ENCODE measurements at regions not wholly inside any gene's neighbourhood (a gene's known extent, or its start where the extent isn't known, plus 50 kb on each side); places are given as distances from the start of the nearest gene placed in this dataset.

- DNase-seq (ENCODE audit: low spot score), result no peak
- TF ChIP-seq CTCF (IDR thresholded peaks at IDR 0.05; ENCODE audit: extremely low read depth, missing control alignments), result no peak
Measured at GRCh38 chr5:113652161-113652560, 138.7 kb downstream of the YTHDC2 start.

- no peak for TF ChIP-seq CTCF (IDR thresholded peaks at IDR 0.05; ENCODE audit: extremely low read depth, missing control alignments)
- DNase-seq (ENCODE audit: low spot score), result no peak
Measured at GRCh38 chr5:113654828-113655227, 141.3 kb downstream of the YTHDC2 start.

- no peak for DNase-seq (ENCODE audit: low spot score)
- no peak for TF ChIP-seq CTCF (IDR thresholded peaks at IDR 0.05; ENCODE audit: extremely low read depth, missing control alignments)
Measured at GRCh38 chr5:113660206-113660605, 146.7 kb downstream of the YTHDC2 start.

- no peak for TF ChIP-seq CTCF (IDR thresholded peaks at IDR 0.05; ENCODE audit: extremely low read depth, missing control alignments)
- DNase-seq (ENCODE audit: low spot score), result no peak
Measured at GRCh38 chr5:113660706-113661250, 147.3 kb downstream of the YTHDC2 start.

GRCh38 chr5:113663879-113664541, 150.5 kb downstream of the YTHDC2 start:
- TF ChIP-seq CTCF (IDR thresholded peaks at IDR 0.05; ENCODE audit: extremely low read depth, missing control alignments), result peak; percentile 32
- peak; percentile 12 for DNase-seq (ENCODE audit: low spot score)

- no peak for TF ChIP-seq CTCF (IDR thresholded peaks at IDR 0.05; ENCODE audit: extremely low read depth, missing control alignments)
- DNase-seq (ENCODE audit: low spot score), result no peak
Measured at GRCh38 chr5:113673041-113673440, 159.5 kb downstream of the YTHDC2 start.

- no peak for DNase-seq (ENCODE audit: low spot score)
- TF ChIP-seq CTCF (IDR thresholded peaks at IDR 0.05; ENCODE audit: extremely low read depth, missing control alignments), result no peak
Measured at GRCh38 chr5:113675166-113675565, 161.7 kb downstream of the YTHDC2 start.

Data from GM20000 (cell line).